GM10266 (cell line): ENCODE measurements at regions not wholly inside any gene's neighbourhood (a gene's known extent, or its start where the extent isn't known, plus 50 kb on each side); places are given as distances from the start of the nearest gene placed in this dataset.
A peak's percentile ranks its signal among the peaks of the same experiment; 100 is the strongest.

ENCODE experiments used
- DNase-seq: peaks from one replicate; pipeline ENCODE4 v3.0.0; 2012; ENCODE audit errors: extremely low spot score
- TF ChIP-seq, protein P1 (sequence below): IDR thresholded peaks from 2 replicates; pipeline ENCODE4 v1.5.1; 2012; ENCODE audit warnings: mild to moderate bottlenecking, low read depth; ENCODE audit not compliant: control insufficient read depth, insufficient read depth; ENCODE audit errors: missing control alignments

DNA sequence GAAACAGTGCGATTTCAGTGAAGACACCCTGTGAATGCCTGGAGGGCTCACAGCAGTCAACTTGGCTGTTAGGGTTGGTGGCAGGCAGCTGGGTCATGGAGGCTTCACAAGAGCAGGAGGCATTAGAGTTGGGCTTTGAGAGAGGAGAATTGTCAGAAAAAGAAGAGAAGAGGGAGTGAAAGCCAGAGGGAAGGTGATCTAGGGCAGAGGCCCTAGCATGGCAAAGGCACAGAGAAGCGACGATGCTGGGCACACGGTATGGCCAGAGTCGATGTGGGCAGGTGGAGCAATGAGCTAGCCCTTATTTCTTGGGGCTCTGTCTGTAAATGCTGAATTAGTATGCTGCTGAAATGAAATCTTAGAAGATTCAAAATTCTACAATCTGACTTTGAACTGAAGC, 52.6 kb upstream of the OLFM4 start:
- TF ChIP-seq, protein P1, sequence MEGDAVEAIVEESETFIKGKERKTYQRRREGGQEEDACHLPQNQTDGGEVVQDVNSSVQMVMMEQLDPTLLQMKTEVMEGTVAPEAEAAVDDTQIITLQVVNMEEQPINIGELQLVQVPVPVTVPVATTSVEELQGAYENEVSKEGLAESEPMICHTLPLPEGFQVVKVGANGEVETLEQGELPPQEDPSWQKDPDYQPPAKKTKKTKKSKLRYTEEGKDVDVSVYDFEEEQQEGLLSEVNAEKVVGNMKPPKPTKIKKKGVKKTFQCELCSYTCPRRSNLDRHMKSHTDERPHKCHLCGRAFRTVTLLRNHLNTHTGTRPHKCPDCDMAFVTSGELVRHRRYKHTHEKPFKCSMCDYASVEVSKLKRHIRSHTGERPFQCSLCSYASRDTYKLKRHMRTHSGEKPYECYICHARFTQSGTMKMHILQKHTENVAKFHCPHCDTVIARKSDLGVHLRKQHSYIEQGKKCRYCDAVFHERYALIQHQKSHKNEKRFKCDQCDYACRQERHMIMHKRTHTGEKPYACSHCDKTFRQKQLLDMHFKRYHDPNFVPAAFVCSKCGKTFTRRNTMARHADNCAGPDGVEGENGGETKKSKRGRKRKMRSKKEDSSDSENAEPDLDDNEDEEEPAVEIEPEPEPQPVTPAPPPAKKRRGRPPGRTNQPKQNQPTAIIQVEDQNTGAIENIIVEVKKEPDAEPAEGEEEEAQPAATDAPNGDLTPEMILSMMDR, result no peak
- DNase-seq, result no peak

DNA sequence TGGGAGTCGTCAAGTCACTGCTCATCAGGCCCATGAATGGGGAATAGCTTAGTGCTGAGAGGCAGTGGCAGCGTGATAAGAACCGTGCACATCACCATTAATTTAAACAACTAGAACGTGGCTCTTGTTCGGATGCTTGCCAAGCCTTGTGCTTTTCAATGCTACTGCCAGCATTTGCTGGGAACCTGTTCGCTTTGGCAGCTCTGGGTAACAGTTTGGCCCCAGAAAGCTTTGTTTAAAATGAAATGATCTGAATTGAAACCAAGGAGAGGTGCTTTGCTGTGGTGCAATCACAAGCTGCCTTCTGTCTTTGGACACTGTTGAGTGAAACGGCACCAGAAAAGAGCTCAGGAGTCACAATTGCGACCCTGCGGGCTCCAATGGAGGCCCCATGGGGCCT, 53.5 kb upstream of the OLFM4 start:
- TF ChIP-seq, protein P1, result no peak
- DNase-seq, result no peak

DNA sequence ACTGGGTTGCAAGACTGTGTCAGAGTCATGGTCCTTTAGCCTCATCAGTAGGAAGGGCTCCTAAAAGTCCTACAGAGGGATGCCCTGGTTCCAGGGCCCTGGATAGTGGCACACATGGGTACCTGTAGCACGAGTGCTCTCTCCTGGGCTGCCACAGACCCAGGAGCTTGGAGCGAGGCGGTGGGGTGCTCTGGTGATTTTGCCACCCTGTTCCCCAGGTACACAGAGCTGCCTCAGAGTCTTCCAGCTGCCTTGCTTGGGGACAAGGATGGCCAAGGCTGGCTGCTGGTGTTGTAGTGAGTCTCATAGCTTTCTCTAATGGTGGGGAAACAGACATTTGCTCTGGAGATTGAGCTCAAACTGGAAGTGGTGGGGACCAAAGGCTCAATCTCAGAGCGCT, 53.9 kb upstream of the OLFM4 start:
- no peak for DNase-seq
- TF ChIP-seq, protein P1, result no peak

DNA sequence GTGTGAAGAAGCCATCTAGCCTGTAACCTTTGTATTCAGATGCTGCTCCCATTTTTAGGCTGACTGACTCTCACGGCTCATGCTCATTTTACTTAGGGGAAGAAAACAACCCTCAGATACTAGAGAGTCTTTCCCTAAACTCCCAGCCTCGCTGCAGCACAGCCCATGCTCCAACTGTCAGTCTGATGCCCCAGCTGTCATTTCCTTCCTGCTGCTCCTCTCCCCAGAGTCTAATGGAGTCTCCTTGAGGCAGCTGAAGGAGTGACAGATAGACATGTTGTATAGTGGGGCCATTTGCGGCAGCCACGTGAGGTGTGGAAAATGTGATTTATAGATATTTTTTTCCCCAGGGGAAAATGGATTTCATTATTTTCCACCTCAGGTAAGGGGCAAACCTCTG, 59.2 kb upstream of the OLFM4 start:
- DNase-seq, result no peak
- TF ChIP-seq, protein P1, result no peak

DNA sequence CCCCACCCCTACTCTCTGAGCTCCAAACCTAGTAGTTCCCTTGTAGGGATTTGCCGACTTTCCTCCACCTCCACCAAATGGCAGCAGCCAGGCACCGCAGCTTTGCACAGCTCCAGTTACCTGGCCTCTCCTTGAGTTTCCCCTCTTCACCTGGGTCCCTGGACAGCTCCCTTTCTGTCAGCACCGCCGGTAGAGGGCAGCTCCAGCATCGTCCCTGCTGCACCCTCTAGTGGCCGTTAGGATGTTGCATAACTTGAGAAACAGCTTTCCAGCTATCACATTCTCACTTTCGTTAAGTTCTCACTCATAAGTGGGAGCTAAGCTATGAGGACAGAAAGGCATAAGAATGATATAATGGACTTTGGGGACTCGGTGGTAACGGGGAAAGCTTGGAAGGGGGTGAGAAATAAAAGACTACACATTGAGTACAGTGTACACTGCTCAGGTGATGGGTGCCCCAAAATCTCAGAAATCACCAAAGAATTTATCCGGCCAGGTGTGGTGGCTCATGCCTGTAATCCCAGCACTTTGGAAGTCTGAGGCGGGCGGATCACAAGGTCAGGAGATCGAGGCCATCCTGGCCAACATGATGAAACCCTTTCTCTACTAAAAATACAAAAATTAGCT, 60.4 kb upstream of the OLFM4 start:
- TF ChIP-seq, protein P1, result peak; percentile 99
- DNase-seq, result peak; percentile 75

DNA sequence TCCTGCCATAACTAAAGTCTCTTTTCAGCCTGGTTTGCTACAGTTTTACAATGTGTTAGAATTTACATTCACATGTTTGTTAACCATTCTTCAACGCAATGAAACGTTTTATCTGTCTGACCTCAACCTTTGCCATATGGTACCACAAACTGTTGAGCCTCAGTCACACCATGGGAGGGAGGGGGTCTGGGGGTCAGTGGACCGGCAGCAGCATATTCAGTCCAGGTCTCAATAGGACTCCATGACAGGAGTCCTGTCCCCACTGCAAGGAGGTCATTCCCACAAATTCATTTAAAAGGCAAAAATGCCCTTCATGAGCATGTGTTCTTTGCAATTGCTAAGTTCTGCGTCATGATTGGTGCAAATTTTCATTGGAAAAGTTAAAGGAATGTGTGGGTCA, 66.6 kb upstream of the OLFM4 start:
- TF ChIP-seq, protein P1, result no peak
- DNase-seq, result no peak

DNA sequence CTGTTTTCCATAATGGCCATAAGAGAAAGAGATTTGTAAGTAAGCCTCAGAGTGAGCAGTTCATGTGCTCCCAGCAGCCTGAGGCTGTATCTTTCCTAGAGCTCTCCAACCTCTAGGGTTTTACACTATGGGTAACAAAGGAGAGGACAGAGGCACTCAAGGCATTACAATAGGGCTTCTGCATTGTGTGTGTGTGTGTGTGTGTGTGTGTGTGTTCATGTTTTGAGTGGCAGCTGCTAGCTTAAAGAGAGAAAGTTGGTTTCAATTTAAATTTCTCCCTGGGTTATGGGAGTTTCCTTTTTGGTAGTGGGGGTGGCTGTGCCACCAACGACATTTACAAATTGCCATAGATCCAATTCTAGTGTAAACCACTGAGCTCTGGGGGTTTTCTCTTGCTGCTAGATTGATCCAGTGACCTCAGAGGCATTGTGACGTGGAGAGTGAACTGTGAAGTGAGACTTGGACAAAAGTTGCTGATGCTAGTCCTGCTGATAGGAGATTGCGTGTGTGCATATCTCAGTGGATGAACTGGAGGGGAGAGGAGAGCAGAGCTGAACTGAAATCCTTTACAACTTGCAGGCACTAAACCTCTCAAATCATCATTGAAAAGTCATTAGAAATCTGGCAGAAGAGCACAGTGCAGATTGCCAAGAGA, 67.2 kb upstream of the OLFM4 start:
- DNase-seq, result no peak

More for the DNA sequence above, 67.2 kb upstream of the OLFM4 start:
- TF ChIP-seq, protein P1, result no peak
